Globus pallidus (tissue), 1 donor: ENCODE measurements at regions not wholly inside any gene's neighbourhood (a gene's known extent, or its start where the extent isn't known, plus 50 kb on each side); places are given as distances from the start of the nearest gene placed in this dataset.

Experiments
- DNase-seq: peaks from one replicate; pipeline ENCODE4 v3.0.0-alpha.2; 2015; ENCODE audit warnings: low spot score

- DNase-seq = no peak
Observed at GRCh38 chr1:208903251-208903905, 659.2 kb upstream of the PLXNA2 start.

GRCh38 chr1:208907790-208908189, 663.6 kb upstream of the PLXNA2 start:
- DNase-seq = no peak

- no peak for DNase-seq
Observed at GRCh38 chr1:208909011-208909984, 665.1 kb upstream of the PLXNA2 start.

GRCh38 chr1:208910161-208910560, 666.0 kb upstream of the PLXNA2 start:
- no peak for DNase-seq

GRCh38 chr1:208917281-208917680, 666.2 kb upstream of the CAMK1G start:
- DNase-seq = no peak

GRCh38 chr1:208917723-208918122, 665.8 kb upstream of the CAMK1G start:
- no peak for DNase-seq

GRCh38 chr1:208918160-208918559, 665.4 kb upstream of the CAMK1G start:
- DNase-seq = no peak

GRCh38 chr1:208919371-208919770, 664.1 kb upstream of the CAMK1G start:
- no peak for DNase-seq

GRCh38 chr1:208921259-208921658, 662.3 kb upstream of the CAMK1G start:
- DNase-seq = no peak

- DNase-seq = no peak
Observed at GRCh38 chr1:208923456-208923855, 660.1 kb upstream of the CAMK1G start.

- no peak for DNase-seq
Observed at GRCh38 chr1:208923946-208924720, 659.4 kb upstream of the CAMK1G start.

- no peak for DNase-seq
Observed at GRCh38 chr1:208924928-208925327, 658.6 kb upstream of the CAMK1G start.

GRCh38 chr1:208928349-208929010, 655.0 kb upstream of the CAMK1G start:
- DNase-seq = no peak

GRCh38 chr1:208929575-208929974, 653.9 kb upstream of the CAMK1G start:
- DNase-seq = no peak

- DNase-seq = no peak
Observed at GRCh38 chr1:208931936-208932335, 651.6 kb upstream of the CAMK1G start.

GRCh38 chr1:208933984-208934525, 649.5 kb upstream of the CAMK1G start:
- no peak for DNase-seq

- no peak for DNase-seq
Observed at GRCh38 chr1:208934933-208935332, 648.6 kb upstream of the CAMK1G start.

GRCh38 chr1:208935517-208936187, 647.9 kb upstream of the CAMK1G start:
- no peak for DNase-seq

- DNase-seq = no peak
Observed at GRCh38 chr1:208939537-208940085, 643.9 kb upstream of the CAMK1G start.

- no peak for DNase-seq
Observed at GRCh38 chr1:208942394-208943130, 641.0 kb upstream of the CAMK1G start.
